Activated B cell treated with CpG ODN at 0.5 μM for 24 hours (primary cell): ENCODE measurements at regions not wholly inside any gene's neighbourhood (a gene's known extent, or its start where the extent isn't known, plus 50 kb on each side); places are given as distances from the start of the nearest gene placed in this dataset.
"Not testable (repeated sequence)": the region's sequence is repeated elsewhere in the genome, so short reads cannot be mapped to it uniquely, and the experiment has no call there.

Experiments used
- ATAC-seq: fragments of 200-7000 bp; cut with Tn5 transposase; one replicate; pipeline ENCODE4 v1.10.0; 2021; ENCODE audit warnings: low read depth, mild to moderate bottlenecking, moderate library complexity
- CTCF ChIA-PET: fragments of 350-600 bp; sonication (Branson Sonifier 250); formaldehyde crosslinking; loops from one replicate; lab custom pipeline; 2021; ENCODE audit warnings: antibody characterized with exemption; lab: Charles Lee
- POLR2A ChIA-PET: fragments of 350-600 bp; sonication (Branson Sonifier 250); formaldehyde crosslinking; loops from one replicate; lab custom pipeline; 2021; ENCODE audit warnings: antibody characterized with exemption; lab: Charles Lee
- DNase-seq: peaks from one replicate; pipeline ENCODE4 v3.0.0; 2022
- H3K27ac Mint-ChIP-seq: one replicate; pipeline ENCODE4 v1.8.0; 2020; ENCODE audit warnings: mixed read lengths
- H3K27me3 Mint-ChIP-seq: one replicate; pipeline ENCODE4 v1.8.0; 2021; ENCODE audit warnings: mixed read lengths
- H3K36me3 Mint-ChIP-seq: one replicate; pipeline ENCODE4 v1.8.0; 2021; ENCODE audit warnings: low read depth, mixed read lengths
- H3K4me1 Mint-ChIP-seq: one replicate; pipeline ENCODE4 v1.8.0; 2021; ENCODE audit warnings: mixed read lengths
- H3K4me3 Mint-ChIP-seq: one replicate; pipeline ENCODE4 v1.8.0; 2020; ENCODE audit warnings: mild to moderate bottlenecking, mixed read lengths
- H3K9me3 Mint-ChIP-seq: one replicate; pipeline ENCODE4 v1.8.0; 2020; ENCODE audit warnings: mixed read lengths
- intact Hi-C: fragments of 100-400 bp; cut with micrococcal nuclease; formaldehyde crosslinking; loops from one replicate; pipeline ENCODE4 v1.15.1; 2024
- TF ChIP-seq, protein P1 (sequence below): fragments of 200-600 bp; IDR thresholded peaks from one replicate; pipeline ENCODE4 v1.8.0; 2022; ENCODE audit warnings: antibody characterized with exemption, mild to moderate bottlenecking

DNA sequence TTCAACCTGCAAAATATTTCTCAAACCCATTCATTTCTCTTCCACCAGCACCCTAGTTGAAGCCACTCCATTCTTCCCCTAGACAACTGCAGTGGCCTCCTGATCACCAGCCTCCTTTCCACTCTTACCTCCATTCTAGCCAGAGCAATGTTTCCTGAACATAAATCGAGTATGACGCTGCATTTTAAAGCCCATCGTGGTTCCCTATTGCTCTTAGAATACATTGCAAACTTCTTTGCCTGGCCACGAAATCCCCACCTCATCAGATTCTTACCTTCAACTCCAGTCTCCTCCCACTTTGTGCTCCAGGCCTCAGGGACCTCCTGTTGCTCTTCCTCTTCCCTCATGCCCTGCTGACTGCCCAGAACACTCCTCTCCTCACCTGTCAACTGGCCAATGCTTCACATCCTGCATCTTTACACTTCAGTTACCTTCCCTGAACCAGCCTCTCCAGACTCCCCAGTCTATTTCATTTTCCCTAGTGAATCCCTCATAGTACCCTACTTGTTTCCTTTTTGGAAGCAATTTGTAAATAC, 176.5 kb upstream of the CTAGE1 start:
- Mint-ChIP-seq H3K36me3 (no peaks in the 10 kb centered on the region), H3K4me1 (no peaks in the 10 kb centered on the region), H3K4me3 (no peak overlapping the region), H3K9me3 (peaks cover 4% of the 10 kb centered on the region), H3K27ac (no peak overlapping the region), H3K27me3 (no peaks in the 10 kb centered on the region)
- intact Hi-C loops = no loop called here
- POLR2A ChIA-PET = no interaction called here
- CTCF ChIA-PET = no interaction called here
- no peak for ATAC-seq
- TF ChIP-seq, protein P1, sequence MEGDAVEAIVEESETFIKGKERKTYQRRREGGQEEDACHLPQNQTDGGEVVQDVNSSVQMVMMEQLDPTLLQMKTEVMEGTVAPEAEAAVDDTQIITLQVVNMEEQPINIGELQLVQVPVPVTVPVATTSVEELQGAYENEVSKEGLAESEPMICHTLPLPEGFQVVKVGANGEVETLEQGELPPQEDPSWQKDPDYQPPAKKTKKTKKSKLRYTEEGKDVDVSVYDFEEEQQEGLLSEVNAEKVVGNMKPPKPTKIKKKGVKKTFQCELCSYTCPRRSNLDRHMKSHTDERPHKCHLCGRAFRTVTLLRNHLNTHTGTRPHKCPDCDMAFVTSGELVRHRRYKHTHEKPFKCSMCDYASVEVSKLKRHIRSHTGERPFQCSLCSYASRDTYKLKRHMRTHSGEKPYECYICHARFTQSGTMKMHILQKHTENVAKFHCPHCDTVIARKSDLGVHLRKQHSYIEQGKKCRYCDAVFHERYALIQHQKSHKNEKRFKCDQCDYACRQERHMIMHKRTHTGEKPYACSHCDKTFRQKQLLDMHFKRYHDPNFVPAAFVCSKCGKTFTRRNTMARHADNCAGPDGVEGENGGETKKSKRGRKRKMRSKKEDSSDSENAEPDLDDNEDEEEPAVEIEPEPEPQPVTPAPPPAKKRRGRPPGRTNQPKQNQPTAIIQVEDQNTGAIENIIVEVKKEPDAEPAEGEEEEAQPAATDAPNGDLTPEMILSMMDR = no peak
- DNase-seq = no peak

DNA sequence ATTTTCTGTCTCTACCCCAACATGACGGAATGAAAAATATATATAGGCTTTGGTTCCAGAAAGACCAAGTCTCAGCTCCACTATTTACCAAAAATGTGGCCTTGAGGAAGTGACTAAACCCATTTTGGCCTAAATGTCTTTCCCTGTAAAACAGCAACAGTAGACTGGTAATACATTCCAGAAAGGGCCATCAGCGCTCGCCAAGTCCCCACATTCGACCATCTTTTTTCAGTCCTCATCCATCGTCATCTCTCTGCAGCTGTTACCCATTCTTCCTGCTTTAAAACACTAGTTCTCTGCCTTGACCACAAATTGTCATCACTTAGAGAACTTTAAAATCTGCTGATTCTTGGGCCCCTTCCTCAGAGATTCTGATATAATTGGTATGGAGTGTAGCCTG, 183.8 kb upstream of the CTAGE1 start:
- intact Hi-C loops = no loop called here
- no peak overlapping the region for H3K4me3 Mint-ChIP-seq
- TF ChIP-seq, protein P1 = no peak
- H3K27ac Mint-ChIP-seq = no peak overlapping the region
- H3K9me3 Mint-ChIP-seq = no peaks in the 10 kb centered on the region
- H3K4me1 Mint-ChIP-seq = no peaks in the 10 kb centered on the region
- ChIA-PET POLR2A (no interaction called here), CTCF (no interaction called here)
- no peaks in the 10 kb centered on the region for H3K36me3 Mint-ChIP-seq
- no peak for DNase-seq
- ATAC-seq = no peak
- no peaks in the 10 kb centered on the region for H3K27me3 Mint-ChIP-seq

DNA sequence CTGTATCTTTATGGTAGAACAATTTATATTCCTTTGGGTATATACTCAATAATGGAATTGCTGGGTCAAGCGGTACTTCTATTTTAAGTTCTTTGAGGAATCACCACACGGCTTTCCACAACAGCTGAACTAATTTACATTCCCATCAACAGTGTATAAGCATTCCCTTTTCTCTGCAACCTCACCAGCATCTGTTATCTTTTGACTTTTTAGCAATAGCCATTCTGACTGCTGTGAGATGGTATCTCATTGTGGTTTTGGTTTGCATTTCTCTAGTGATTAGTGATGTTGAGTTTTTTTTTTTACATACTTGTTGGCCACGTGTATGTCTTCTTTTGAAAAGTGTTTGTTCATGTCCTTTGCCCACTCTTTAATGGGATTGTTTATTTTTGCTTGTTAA, 184.7 kb upstream of the CTAGE1 start:
- H3K27ac Mint-ChIP-seq, POLR2A ChIA-PET, ATAC-seq, H3K9me3 Mint-ChIP-seq, intact Hi-C loops, H3K4me1 Mint-ChIP-seq, DNase-seq, H3K4me3 Mint-ChIP-seq, H3K27me3 Mint-ChIP-seq, CTCF ChIA-PET, H3K36me3 Mint-ChIP-seq: not testable (repeated sequence)

DNA sequence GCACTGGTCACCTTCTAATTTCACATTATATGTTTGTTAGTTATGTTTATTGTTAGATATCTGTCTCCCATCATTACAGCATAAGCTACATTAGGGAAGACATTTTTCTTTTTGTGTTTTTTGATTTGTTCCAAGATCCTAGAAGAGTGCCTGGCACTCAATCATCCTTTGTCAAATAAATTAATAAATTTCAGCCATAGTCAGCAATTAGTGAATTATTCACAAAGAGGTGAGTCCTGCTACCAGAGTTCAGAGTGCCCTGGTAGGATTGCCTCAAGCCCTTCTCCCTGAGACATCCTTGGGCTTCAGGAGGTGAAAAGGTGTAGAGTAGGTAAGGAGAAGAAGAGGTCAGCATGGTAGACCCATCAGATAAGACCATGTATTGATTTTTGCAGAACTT, 186.2 kb upstream of the CTAGE1 start:
- DNase-seq (no peak), ATAC-seq (no peak)
- POLR2A ChIA-PET = no interaction called here
- Mint-ChIP-seq H3K27ac (no peak overlapping the region), H3K27me3 (no peaks in the 10 kb centered on the region), H3K9me3 (no peaks in the 10 kb centered on the region), H3K4me3 (no peak overlapping the region), H3K36me3 (no peaks in the 10 kb centered on the region), H3K4me1 (no peaks in the 10 kb centered on the region)
- CTCF ChIA-PET = no interaction called here
- TF ChIP-seq, protein P1 = no peak
- intact Hi-C loops = no loop called here

DNA sequence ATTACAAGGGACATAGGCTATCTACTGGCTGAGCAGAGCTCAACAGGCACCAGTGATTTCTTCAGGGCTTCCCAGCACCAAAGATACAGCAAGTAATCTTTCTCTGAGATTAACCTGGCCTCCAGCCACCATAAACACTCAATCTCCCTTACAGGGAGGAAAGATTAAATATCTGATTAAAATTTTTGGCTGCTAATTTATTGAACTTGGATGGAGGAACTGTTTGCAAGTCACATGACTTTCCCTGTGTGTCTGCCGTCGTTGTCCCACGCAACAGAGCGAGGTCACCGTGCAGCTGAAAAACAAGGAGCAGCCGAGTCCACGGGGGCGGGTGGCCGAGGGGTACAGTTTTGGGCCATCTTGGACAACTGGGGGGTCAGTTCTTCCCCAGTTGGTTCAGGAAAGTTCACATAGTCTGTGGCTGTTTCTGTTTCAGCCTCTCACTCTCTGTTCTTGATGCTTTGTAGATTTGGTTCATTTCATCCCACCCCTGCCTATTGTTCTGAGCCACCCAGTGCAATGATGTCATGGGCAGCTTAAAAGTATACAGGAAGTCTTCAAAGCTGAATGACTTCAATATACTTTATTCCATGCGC, 186.8 kb upstream of the CTAGE1 start:
- no peaks in the 10 kb centered on the region for H3K9me3 Mint-ChIP-seq
- no peak overlapping the region for H3K27ac Mint-ChIP-seq
- no peaks in the 10 kb centered on the region for H3K4me1 Mint-ChIP-seq
- TF ChIP-seq, protein P1 = no peak
- no peaks in the 10 kb centered on the region for H3K36me3 Mint-ChIP-seq
- no peaks in the 10 kb centered on the region for H3K27me3 Mint-ChIP-seq
- H3K4me3 Mint-ChIP-seq = no peak overlapping the region
- ChIA-PET POLR2A (no interaction called here), CTCF (no interaction called here)
- ATAC-seq (no peak), DNase-seq (no peak)
- intact Hi-C loops = no loop called here

DNA sequence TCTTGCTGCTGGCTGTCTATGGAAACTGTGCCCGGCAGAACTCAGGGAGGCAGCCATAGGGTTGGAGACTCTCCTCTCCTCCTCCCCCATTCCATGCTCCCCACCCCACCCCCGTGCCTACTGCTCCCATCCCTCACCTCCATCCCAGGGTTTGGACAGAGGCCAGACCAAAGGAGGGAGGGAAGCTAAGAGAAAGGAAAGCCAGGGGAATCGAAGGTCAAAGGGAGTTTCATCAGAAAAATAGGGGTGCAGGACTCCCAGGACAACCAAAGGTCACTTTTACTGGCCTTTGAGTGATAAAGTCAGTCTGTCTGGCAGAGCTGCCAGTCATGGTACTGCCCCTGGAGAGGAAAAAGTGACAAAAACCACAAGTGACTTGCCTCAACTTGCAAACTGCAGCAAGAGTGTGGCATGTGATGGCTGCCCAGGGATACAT, 187.3 kb upstream of the CTAGE1 start:
- ATAC-seq (no peak), DNase-seq (no peak)
- Mint-ChIP-seq H3K27ac (no peak overlapping the region), H3K27me3 (no peaks in the 10 kb centered on the region), H3K36me3 (no peaks in the 10 kb centered on the region), H3K9me3 (no peaks in the 10 kb centered on the region), H3K4me1 (no peaks in the 10 kb centered on the region), H3K4me3 (no peak overlapping the region)
- CTCF ChIA-PET = no interaction called here
- POLR2A ChIA-PET = no interaction called here
- TF ChIP-seq, protein P1 = no peak
- intact Hi-C loops = no loop called here
